GM18502 (cell line): ENCODE measurements at regions not wholly inside any gene's neighbourhood (a gene's known extent, or its start where the extent isn't known, plus 50 kb on each side); places are given as distances from the start of the nearest gene placed in this dataset.

ENCODE experiments used
- ATAC-seq: cut with Tn5 transposase; IDR thresholded peaks from one replicate; pipeline ENCODE4 v1.9.1; 2021; ENCODE audit warnings: mild to moderate bottlenecking; ENCODE audit not compliant: unreplicated experiment, poor library complexity

GRCh38 chr2:19238440-19239060 lies 119.9 kb downstream of the OSR1 start:
- ATAC-seq: no peak

- no peak for ATAC-seq
Measured at GRCh38 chr2:19235308-19235707, 123.1 kb downstream of the OSR1 start.

- no peak for ATAC-seq
Measured at GRCh38 chr2:19232312-19232711, 126.1 kb downstream of the OSR1 start.

- no peak for ATAC-seq
Measured at GRCh38 chr2:19231625-19232024, 126.8 kb downstream of the OSR1 start.

- no peak for ATAC-seq
Measured at GRCh38 chr2:19230626-19231025, 127.8 kb downstream of the OSR1 start.

- no peak for ATAC-seq
Measured at GRCh38 chr2:19228715-19229114, 129.7 kb downstream of the OSR1 start.

GRCh38 chr2:19228181-19228593 lies 130.2 kb downstream of the OSR1 start:
- ATAC-seq: no peak

GRCh38 chr2:19226871-19227270 lies 131.6 kb downstream of the OSR1 start:
- no peak for ATAC-seq

GRCh38 chr2:19226386-19226785 lies 132.0 kb downstream of the OSR1 start:
- no peak for ATAC-seq

- ATAC-seq: no peak
Measured at GRCh38 chr2:19225931-19226330, 132.5 kb downstream of the OSR1 start.

GRCh38 chr2:19225126-19225525 lies 133.3 kb downstream of the OSR1 start:
- ATAC-seq: no peak

GRCh38 chr2:19224486-19224885 lies 133.9 kb downstream of the OSR1 start:
- ATAC-seq: no peak

GRCh38 chr2:19224011-19224410 lies 134.4 kb downstream of the OSR1 start:
- ATAC-seq: no peak

- no peak for ATAC-seq
Measured at GRCh38 chr2:19219060-19219459, 139.4 kb downstream of the OSR1 start.

GRCh38 chr2:19218166-19218565 lies 140.3 kb downstream of the OSR1 start:
- no peak for ATAC-seq

GRCh38 chr2:19216676-19217602 lies 141.5 kb downstream of the OSR1 start:
- no peak for ATAC-seq

GRCh38 chr2:19216238-19216637 lies 142.2 kb downstream of the OSR1 start:
- no peak for ATAC-seq

GRCh38 chr2:19214682-19215391 lies 143.6 kb downstream of the OSR1 start:
- ATAC-seq: no peak

- no peak for ATAC-seq
Measured at GRCh38 chr2:19209575-19210341, 148.7 kb downstream of the OSR1 start.

- no peak for ATAC-seq
Measured at GRCh38 chr2:19208479-19209199, 149.8 kb downstream of the OSR1 start.
